Mammary epithelial cell (primary cell): ENCODE measurements at regions not wholly inside any gene's neighbourhood (a gene's known extent, or its start where the extent isn't known, plus 50 kb on each side); places are given as distances from the start of the nearest gene placed in this dataset.

Experiments
- EZH2 ChIP-seq: IDR thresholded peaks from 2 replicates; pipeline ENCODE4 v1.6.1; 2012; ENCODE audit warnings: low read length, inconsistent platforms, borderline replicate concordance
- TF ChIP-seq, protein P1 (sequence below), 2 donors: IDR thresholded peaks in 1 of 2; conservative IDR thresholded peaks in 1 of 2; 2 replicates each; pipeline ENCODE4 v1.5.1; 2011 to 2012; ENCODE audit warnings: inconsistent platforms in 2 of 2, low read length in 2 of 2, mild to moderate bottlenecking in 2 of 2, control low read depth in 1 of 2, low read depth in 1 of 2; ENCODE audit not compliant: insufficient read depth in 1 of 2; ENCODE audit errors: extremely low read depth in 1 of 2

DNA sequence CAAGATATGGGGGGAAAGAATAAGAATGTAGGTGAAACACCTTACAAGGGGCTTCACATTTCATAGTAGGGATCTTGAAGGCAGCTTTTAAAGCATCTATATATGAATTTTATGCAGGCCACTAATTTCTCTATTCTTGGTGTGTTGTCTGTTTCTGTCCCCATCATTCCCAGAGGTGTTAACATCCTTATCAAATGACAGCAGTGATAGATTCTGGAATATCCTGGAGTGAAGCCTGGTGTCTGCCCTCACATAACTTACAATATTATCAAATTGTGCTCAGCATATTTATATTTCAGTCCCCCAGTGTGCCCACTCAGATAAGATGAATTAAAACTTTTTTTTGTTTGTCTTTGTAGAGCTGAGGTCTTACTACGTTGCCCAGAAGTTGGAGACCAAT is 486.2 kb downstream of the EPHA4 start:
- TF ChIP-seq, protein P1, sequence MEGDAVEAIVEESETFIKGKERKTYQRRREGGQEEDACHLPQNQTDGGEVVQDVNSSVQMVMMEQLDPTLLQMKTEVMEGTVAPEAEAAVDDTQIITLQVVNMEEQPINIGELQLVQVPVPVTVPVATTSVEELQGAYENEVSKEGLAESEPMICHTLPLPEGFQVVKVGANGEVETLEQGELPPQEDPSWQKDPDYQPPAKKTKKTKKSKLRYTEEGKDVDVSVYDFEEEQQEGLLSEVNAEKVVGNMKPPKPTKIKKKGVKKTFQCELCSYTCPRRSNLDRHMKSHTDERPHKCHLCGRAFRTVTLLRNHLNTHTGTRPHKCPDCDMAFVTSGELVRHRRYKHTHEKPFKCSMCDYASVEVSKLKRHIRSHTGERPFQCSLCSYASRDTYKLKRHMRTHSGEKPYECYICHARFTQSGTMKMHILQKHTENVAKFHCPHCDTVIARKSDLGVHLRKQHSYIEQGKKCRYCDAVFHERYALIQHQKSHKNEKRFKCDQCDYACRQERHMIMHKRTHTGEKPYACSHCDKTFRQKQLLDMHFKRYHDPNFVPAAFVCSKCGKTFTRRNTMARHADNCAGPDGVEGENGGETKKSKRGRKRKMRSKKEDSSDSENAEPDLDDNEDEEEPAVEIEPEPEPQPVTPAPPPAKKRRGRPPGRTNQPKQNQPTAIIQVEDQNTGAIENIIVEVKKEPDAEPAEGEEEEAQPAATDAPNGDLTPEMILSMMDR (conservative IDR thresholded peaks at IDR 0.05 in 1 of 2, IDR thresholded peaks at IDR 0.05 in 1 of 2; ENCODE audit: extremely low read depth in 1 of 2, insufficient read depth in 1 of 2, low read depth in 1 of 2, low read length in 2 of 2), result no peak
- TF ChIP-seq EZH2, result no peak
